ENCODE measurements at regions not wholly inside any gene's neighbourhood (a gene's known extent, or its start where the extent isn't known, plus 50 kb on each side); places are given as distances from the start of the nearest gene placed in this dataset.

DNA sequence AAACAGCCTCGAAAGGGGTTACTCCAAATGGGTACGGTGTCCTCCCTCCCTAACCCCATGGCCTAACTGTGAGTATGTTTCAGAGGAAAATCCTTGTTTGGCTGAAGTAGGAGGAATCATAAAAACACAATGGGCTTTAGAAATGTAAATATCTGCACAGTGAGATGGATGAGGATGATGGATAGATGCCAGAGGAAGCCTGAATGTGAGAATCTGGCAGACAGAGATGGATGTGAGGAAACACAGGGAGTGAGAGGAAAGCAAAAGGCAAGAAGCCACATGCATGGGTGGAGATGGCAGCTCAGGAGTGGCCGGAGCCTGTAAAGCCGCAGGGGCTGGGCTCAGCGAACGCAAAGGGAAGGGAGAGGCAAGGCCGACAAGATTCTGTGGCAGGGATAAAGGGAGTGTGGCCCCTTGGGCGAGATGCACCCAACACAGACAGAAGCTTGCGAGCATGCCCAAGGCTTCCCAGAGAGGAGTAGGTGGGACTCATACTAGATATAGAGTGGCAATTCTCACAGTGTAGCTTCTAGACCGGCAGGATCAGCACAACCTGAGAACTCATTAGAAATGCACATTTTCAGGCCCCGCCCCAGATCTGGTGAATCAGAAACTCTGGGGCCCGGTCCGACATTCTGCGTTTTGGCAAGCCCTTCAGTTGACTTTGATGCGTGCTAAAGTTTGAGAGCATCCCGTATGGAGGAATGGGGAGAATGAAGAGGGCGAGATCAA is 237.3 kb upstream of the CADM1 start:
- TF ChIP-seq POLR2A (IDR thresholded peaks at IDR 0.05): no peak
- TF ChIP-seq, protein P1, sequence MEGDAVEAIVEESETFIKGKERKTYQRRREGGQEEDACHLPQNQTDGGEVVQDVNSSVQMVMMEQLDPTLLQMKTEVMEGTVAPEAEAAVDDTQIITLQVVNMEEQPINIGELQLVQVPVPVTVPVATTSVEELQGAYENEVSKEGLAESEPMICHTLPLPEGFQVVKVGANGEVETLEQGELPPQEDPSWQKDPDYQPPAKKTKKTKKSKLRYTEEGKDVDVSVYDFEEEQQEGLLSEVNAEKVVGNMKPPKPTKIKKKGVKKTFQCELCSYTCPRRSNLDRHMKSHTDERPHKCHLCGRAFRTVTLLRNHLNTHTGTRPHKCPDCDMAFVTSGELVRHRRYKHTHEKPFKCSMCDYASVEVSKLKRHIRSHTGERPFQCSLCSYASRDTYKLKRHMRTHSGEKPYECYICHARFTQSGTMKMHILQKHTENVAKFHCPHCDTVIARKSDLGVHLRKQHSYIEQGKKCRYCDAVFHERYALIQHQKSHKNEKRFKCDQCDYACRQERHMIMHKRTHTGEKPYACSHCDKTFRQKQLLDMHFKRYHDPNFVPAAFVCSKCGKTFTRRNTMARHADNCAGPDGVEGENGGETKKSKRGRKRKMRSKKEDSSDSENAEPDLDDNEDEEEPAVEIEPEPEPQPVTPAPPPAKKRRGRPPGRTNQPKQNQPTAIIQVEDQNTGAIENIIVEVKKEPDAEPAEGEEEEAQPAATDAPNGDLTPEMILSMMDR (IDR thresholded peaks at IDR 0.05): no peak
- no peaks in the 10 kb centered on the region for H3K27me3 ChIP-seq
- H3K9me3 ChIP-seq: no peaks in the 10 kb centered on the region
- no peaks in the 10 kb centered on the region for H3K4me1 ChIP-seq
- H3K4me3 ChIP-seq: no peak overlapping the region
- no peaks in the 10 kb centered on the region for H3K36me3 ChIP-seq
- DNase-seq: no peak
- no peak overlapping the region for H3K27ac ChIP-seq

DNA sequence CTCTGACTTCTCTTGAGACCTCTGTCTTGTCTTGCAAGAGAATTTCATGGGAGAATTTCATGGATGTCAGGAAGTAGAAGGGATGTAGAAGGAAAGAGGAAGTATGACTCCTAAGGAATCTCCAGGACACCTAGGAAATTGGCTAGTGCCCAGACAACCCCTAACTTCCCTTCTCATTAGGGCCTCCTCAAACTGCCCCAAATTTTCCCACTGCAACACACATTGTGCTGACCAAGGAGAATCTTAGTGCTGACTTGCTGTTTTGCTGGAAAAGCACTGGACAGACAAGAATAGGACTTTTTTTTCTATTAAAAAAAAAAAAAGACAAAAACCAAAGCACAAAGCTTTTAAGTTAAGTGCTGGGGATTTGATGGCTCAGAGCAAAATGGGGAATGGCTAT is 236.1 kb upstream of the CADM1 start:
- Histone ChIP-seq H3K27me3 (no peaks in the 10 kb centered on the region), H3K4me1 (no peaks in the 10 kb centered on the region), H3K36me3 (no peaks in the 10 kb centered on the region), H3K4me3 (no peak overlapping the region), H3K27ac (no peak overlapping the region), H3K9me3 (no peaks in the 10 kb centered on the region)
- TF ChIP-seq POLR2A (IDR thresholded peaks at IDR 0.05): no peak
- TF ChIP-seq, protein P1 (IDR thresholded peaks at IDR 0.05): no peak
- DNase-seq: no peak

- no peaks in the 10 kb centered on the region for H3K4me1 ChIP-seq
- H3K4me3 ChIP-seq: no peak overlapping the region
- no peaks in the 10 kb centered on the region for H3K27me3 ChIP-seq
- DNase-seq: no peak
- no peaks in the 10 kb centered on the region for H3K36me3 ChIP-seq
- no peak overlapping the region for H3K27ac ChIP-seq
- no peaks in the 10 kb centered on the region for H3K9me3 ChIP-seq
- TF ChIP-seq, protein P1 (IDR thresholded peaks at IDR 0.05): no peak
- TF ChIP-seq POLR2A (IDR thresholded peaks at IDR 0.05): no peak
Measured at GRCh38 chr11:115739878-115740277, 235.7 kb upstream of the CADM1 start.

GRCh38 chr11:115739146-115739545 is 234.9 kb upstream of the CADM1 start:
- H3K4me1 ChIP-seq: no peaks in the 10 kb centered on the region
- H3K4me3 ChIP-seq: no peak overlapping the region
- H3K36me3 ChIP-seq: no peaks in the 10 kb centered on the region
- H3K27ac ChIP-seq: no peak overlapping the region
- no peak for DNase-seq
- H3K27me3 ChIP-seq: no peaks in the 10 kb centered on the region
- no peak for TF ChIP-seq POLR2A (IDR thresholded peaks at IDR 0.05)
- no peaks in the 10 kb centered on the region for H3K9me3 ChIP-seq

DNA sequence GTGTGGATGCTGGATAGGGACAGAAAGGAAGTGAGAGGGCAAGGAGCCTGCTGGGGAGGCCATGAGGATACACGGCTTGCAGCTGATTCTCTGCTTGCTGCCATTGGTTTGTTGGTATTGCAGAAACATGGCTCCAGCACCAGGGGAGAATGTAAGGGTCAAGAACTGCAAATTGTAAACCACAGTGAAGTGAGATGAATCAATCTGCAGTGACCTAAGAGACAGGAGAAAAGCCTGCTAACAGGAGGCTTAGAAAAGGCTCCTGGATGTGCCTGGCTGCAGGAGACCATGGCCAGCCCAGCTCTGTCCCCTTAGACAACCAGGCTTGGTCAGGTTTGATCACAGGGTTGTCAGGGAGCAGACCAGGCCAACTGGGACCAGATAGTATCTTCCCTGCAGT is 233.7 kb upstream of the CADM1 start:
- Histone ChIP-seq H3K4me3 (no peak overlapping the region), H3K27ac (no peak overlapping the region), H3K9me3 (no peaks in the 10 kb centered on the region), H3K36me3 (no peaks in the 10 kb centered on the region), H3K27me3 (no peaks in the 10 kb centered on the region), H3K4me1 (no peaks in the 10 kb centered on the region)
- DNase-seq: no peak
- TF ChIP-seq, protein P1 (IDR thresholded peaks at IDR 0.05): no peak
- TF ChIP-seq POLR2A (IDR thresholded peaks at IDR 0.05): no peak

DNA sequence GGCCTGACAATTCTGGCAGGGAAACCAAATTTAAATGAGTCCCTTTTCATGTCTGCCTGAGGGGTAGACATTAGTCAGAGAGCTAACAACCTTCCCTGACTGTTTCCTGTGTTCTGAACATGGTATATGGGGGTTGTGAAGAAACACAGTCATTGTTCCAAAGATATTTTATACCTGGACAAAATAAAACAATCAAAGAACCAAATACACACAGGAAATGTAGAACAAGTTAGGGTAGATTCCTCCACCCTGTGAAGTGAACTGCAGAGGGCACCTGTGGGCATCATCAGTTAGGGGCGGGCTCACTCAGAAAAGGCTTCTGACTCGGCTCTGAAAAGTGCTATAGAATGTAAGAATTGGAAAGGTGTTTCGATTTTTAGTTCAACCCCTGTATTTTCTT is 231.9 kb upstream of the CADM1 start:
- Histone ChIP-seq H3K4me3 (no peak overlapping the region), H3K36me3 (no peaks in the 10 kb centered on the region), H3K9me3 (no peaks in the 10 kb centered on the region), H3K27ac (no peak overlapping the region), H3K27me3 (no peaks in the 10 kb centered on the region), H3K4me1 (no peaks in the 10 kb centered on the region)
- TF ChIP-seq, protein P1 (IDR thresholded peaks at IDR 0.05): no peak
- TF ChIP-seq POLR2A (IDR thresholded peaks at IDR 0.05): no peak
- DNase-seq: no peak
